HL-60 (cell line): ENCODE measurements at regions not wholly inside any gene's neighbourhood (a gene's known extent, or its start where the extent isn't known, plus 50 kb on each side); places are given as distances from the start of the nearest gene placed in this dataset.

Source experiments
- GABPA ChIP-seq: IDR thresholded peaks from 2 replicates; pipeline ENCODE4 v1.6.1; 2012; ENCODE audit warnings: low read depth
- POLR2AphosphoS5 ChIP-seq: IDR thresholded peaks from 2 replicates; pipeline ENCODE4 v1.6.1; 2012; ENCODE audit warnings: low read depth
- TF ChIP-seq, protein P1 (sequence below): IDR thresholded peaks from one replicate; pipeline ENCODE4 v1.5.1; 2011; ENCODE audit warnings: low read length, control low read depth, inconsistent platforms; ENCODE audit not compliant: insufficient read depth
- TF ChIP-seq, protein P2 (sequence below): IDR thresholded peaks from 2 replicates; pipeline ENCODE4 v1.6.1; 2012; ENCODE audit warnings: low read depth; ENCODE audit not compliant: insufficient replicate concordance

GRCh38 chr2:21326152-21326551 is 202.4 kb downstream of the TDRD15 start:
- TF ChIP-seq GABPA = no peak
- TF ChIP-seq, protein P1, sequence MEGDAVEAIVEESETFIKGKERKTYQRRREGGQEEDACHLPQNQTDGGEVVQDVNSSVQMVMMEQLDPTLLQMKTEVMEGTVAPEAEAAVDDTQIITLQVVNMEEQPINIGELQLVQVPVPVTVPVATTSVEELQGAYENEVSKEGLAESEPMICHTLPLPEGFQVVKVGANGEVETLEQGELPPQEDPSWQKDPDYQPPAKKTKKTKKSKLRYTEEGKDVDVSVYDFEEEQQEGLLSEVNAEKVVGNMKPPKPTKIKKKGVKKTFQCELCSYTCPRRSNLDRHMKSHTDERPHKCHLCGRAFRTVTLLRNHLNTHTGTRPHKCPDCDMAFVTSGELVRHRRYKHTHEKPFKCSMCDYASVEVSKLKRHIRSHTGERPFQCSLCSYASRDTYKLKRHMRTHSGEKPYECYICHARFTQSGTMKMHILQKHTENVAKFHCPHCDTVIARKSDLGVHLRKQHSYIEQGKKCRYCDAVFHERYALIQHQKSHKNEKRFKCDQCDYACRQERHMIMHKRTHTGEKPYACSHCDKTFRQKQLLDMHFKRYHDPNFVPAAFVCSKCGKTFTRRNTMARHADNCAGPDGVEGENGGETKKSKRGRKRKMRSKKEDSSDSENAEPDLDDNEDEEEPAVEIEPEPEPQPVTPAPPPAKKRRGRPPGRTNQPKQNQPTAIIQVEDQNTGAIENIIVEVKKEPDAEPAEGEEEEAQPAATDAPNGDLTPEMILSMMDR = no peak
- TF ChIP-seq, protein P2, sequence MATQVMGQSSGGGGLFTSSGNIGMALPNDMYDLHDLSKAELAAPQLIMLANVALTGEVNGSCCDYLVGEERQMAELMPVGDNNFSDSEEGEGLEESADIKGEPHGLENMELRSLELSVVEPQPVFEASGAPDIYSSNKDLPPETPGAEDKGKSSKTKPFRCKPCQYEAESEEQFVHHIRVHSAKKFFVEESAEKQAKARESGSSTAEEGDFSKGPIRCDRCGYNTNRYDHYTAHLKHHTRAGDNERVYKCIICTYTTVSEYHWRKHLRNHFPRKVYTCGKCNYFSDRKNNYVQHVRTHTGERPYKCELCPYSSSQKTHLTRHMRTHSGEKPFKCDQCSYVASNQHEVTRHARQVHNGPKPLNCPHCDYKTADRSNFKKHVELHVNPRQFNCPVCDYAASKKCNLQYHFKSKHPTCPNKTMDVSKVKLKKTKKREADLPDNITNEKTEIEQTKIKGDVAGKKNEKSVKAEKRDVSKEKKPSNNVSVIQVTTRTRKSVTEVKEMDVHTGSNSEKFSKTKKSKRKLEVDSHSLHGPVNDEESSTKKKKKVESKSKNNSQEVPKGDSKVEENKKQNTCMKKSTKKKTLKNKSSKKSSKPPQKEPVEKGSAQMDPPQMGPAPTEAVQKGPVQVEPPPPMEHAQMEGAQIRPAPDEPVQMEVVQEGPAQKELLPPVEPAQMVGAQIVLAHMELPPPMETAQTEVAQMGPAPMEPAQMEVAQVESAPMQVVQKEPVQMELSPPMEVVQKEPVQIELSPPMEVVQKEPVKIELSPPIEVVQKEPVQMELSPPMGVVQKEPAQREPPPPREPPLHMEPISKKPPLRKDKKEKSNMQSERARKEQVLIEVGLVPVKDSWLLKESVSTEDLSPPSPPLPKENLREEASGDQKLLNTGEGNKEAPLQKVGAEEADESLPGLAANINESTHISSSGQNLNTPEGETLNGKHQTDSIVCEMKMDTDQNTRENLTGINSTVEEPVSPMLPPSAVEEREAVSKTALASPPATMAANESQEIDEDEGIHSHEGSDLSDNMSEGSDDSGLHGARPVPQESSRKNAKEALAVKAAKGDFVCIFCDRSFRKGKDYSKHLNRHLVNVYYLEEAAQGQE = no peak
- TF ChIP-seq POLR2AphosphoS5 = no peak
